ENCODE measurements at regions not wholly inside any gene's neighbourhood (a gene's known extent, or its start where the extent isn't known, plus 50 kb on each side); places are given as distances from the start of the nearest gene placed in this dataset.

GRCh38 chr6:170158296-170159021 is 132.4 kb downstream of the DLL1 start:
- no peak overlapping the region for H3K27ac ChIP-seq (ENCODE audit: insufficient read depth in 1 of 2, low read depth in 1 of 2, low read length in 2 of 2, poor library complexity in 1 of 2, severe bottlenecking in 2 of 2)
- ChIA-PET CTCF (no interaction called here), POLR2A (no interaction called here)
- H3K4me3 ChIP-seq (ENCODE audit: control insufficient read depth in 1 of 7, extremely low read depth in 1 of 7, insufficient read depth in 4 of 7, low read depth in 2 of 7, low read length in 6 of 7), result no peak overlapping the region
- H3K27me3 ChIP-seq (replicated peaks in 2 of 5; ENCODE audit: control insufficient read depth in 4 of 5, insufficient read depth in 5 of 5, low read length in 4 of 5), result no peaks in the 10 kb centered on the region
- DNase-seq, result no peak
- no peaks in the 10 kb centered on the region for H3K36me3 ChIP-seq (ENCODE audit: control insufficient read depth in 4 of 4, insufficient read depth in 4 of 4, low read length in 3 of 4)
- no peaks in the 10 kb centered on the region for H3K9me3 ChIP-seq (ENCODE audit: control extremely low read depth in 1 of 5, control insufficient read depth in 4 of 5, insufficient read depth in 2 of 5, low read depth in 1 of 5, low read length in 4 of 5)
- WGBS (ENCODE audit: insufficient coverage), result 98% methylated on average over 27 of the region's 29 CpGs
- H3K4me1 ChIP-seq (ENCODE audit: control extremely low read depth in 1 of 4, control insufficient read depth in 4 of 4, insufficient read depth in 4 of 4, low read length in 3 of 4), result peaks cover 0 to 16% (median 2%) of the 10 kb centered on the region in 4 experiments

GRCh38 chr6:170157567-170158218 is 133.2 kb downstream of the DLL1 start:
- Histone ChIP-seq H3K27me3 (replicated peaks in 2 of 5; ENCODE audit: control insufficient read depth in 4 of 5, insufficient read depth in 5 of 5, low read length in 4 of 5) (peaks cover 0 to 2% (median 0%) of the 10 kb centered on the region in 5 experiments), H3K27ac (ENCODE audit: insufficient read depth in 1 of 2, low read depth in 1 of 2, low read length in 2 of 2, poor library complexity in 1 of 2, severe bottlenecking in 2 of 2) (no peak overlapping the region), H3K9me3 (ENCODE audit: control extremely low read depth in 1 of 5, control insufficient read depth in 4 of 5, insufficient read depth in 2 of 5, low read depth in 1 of 5, low read length in 4 of 5) (no peaks in the 10 kb centered on the region), H3K4me3 (ENCODE audit: control insufficient read depth in 1 of 7, extremely low read depth in 1 of 7, insufficient read depth in 4 of 7, low read depth in 2 of 7, low read length in 6 of 7) (no peak overlapping the region), H3K36me3 (ENCODE audit: control insufficient read depth in 4 of 4, insufficient read depth in 4 of 4, low read length in 3 of 4) (no peaks in the 10 kb centered on the region), H3K4me1 (ENCODE audit: control extremely low read depth in 1 of 4, control insufficient read depth in 4 of 4, insufficient read depth in 4 of 4, low read length in 3 of 4) (peaks cover 0 to 18% (median 10%) of the 10 kb centered on the region in 4 experiments)
- CTCF ChIA-PET, result no interaction called here
- DNase-seq, result no peak
- POLR2A ChIA-PET, result no interaction called here
- 99% methylated on average over 28 of the region's 28 CpGs for WGBS (ENCODE audit: insufficient coverage)

GRCh38 chr6:170156448-170157375 is 134.2 kb downstream of the DLL1 start:
- H3K4me3 ChIP-seq (ENCODE audit: control insufficient read depth in 1 of 7, extremely low read depth in 1 of 7, insufficient read depth in 4 of 7, low read depth in 2 of 7, low read length in 6 of 7), result no peak overlapping the region
- CTCF ChIA-PET, result no interaction called here
- H3K4me1 ChIP-seq (ENCODE audit: control extremely low read depth in 1 of 4, control insufficient read depth in 4 of 4, insufficient read depth in 4 of 4, low read length in 3 of 4), result peaks cover 0 to 20% (median 19%) of the 10 kb centered on the region in 4 experiments
- H3K9me3 ChIP-seq (ENCODE audit: control extremely low read depth in 1 of 5, control insufficient read depth in 4 of 5, insufficient read depth in 2 of 5, low read depth in 1 of 5, low read length in 4 of 5), result no peaks in the 10 kb centered on the region
- DNase-seq, result no peak
- no peaks in the 10 kb centered on the region for H3K36me3 ChIP-seq (ENCODE audit: control insufficient read depth in 4 of 4, insufficient read depth in 4 of 4, low read length in 3 of 4)
- H3K27me3 ChIP-seq (replicated peaks in 2 of 5; ENCODE audit: control insufficient read depth in 4 of 5, insufficient read depth in 5 of 5, low read length in 4 of 5), result peaks cover 0 to 11% (median 5%) of the 10 kb centered on the region in 5 experiments
- no peak overlapping the region for H3K27ac ChIP-seq (ENCODE audit: insufficient read depth in 1 of 2, low read depth in 1 of 2, low read length in 2 of 2, poor library complexity in 1 of 2, severe bottlenecking in 2 of 2)
- POLR2A ChIA-PET, result no interaction called here
- WGBS (ENCODE audit: insufficient coverage), result 96% methylated on average over 32 of the region's 34 CpGs

GRCh38 chr6:170155464-170156196 is 135.2 kb downstream of the DLL1 start:
- H3K27ac ChIP-seq (ENCODE audit: insufficient read depth in 1 of 2, low read depth in 1 of 2, low read length in 2 of 2, poor library complexity in 1 of 2, severe bottlenecking in 2 of 2), result no peak overlapping the region
- no peaks in the 10 kb centered on the region for H3K9me3 ChIP-seq (ENCODE audit: control extremely low read depth in 1 of 5, control insufficient read depth in 4 of 5, insufficient read depth in 2 of 5, low read depth in 1 of 5, low read length in 4 of 5)
- WGBS (ENCODE audit: insufficient coverage), result 96% methylated on average over 23 of the region's 25 CpGs
- H3K36me3 ChIP-seq (ENCODE audit: control insufficient read depth in 4 of 4, insufficient read depth in 4 of 4, low read length in 3 of 4), result no peaks in the 10 kb centered on the region
- peaks cover 0 to 26% (median 21%) of the 10 kb centered on the region in 4 experiments for H3K4me1 ChIP-seq (ENCODE audit: control extremely low read depth in 1 of 4, control insufficient read depth in 4 of 4, insufficient read depth in 4 of 4, low read length in 3 of 4)
- no peak overlapping the region for H3K4me3 ChIP-seq (ENCODE audit: control insufficient read depth in 1 of 7, extremely low read depth in 1 of 7, insufficient read depth in 4 of 7, low read depth in 2 of 7, low read length in 6 of 7)
- H3K27me3 ChIP-seq (replicated peaks in 2 of 5; ENCODE audit: control insufficient read depth in 4 of 5, insufficient read depth in 5 of 5, low read length in 4 of 5), result peaks cover 0 to 19% (median 5%) of the 10 kb centered on the region in 5 experiments
- POLR2A ChIA-PET, result no interaction called here
- CTCF ChIA-PET, result no interaction called here
- DNase-seq, result no peak

- ChIA-PET CTCF (interaction anchor here (0.8 to 1.2 kb wide), 2 partner anchors 139 to 375 kb away, joined by 3 to 4 read pairs; no protein-coding TSS in a partner anchor), POLR2A (no interaction called here)
- H3K4me1 ChIP-seq (ENCODE audit: control extremely low read depth in 1 of 4, control insufficient read depth in 4 of 4, insufficient read depth in 4 of 4, low read length in 3 of 4), result peaks cover 0 to 36% (median 30%) of the 10 kb centered on the region in 4 experiments
- no peak overlapping the region for H3K27ac ChIP-seq (ENCODE audit: insufficient read depth in 1 of 2, low read depth in 1 of 2, low read length in 2 of 2, poor library complexity in 1 of 2, severe bottlenecking in 2 of 2)
- H3K9me3 ChIP-seq (ENCODE audit: control extremely low read depth in 1 of 5, control insufficient read depth in 4 of 5, insufficient read depth in 2 of 5, low read depth in 1 of 5, low read length in 4 of 5), result no peaks in the 10 kb centered on the region
- H3K27me3 ChIP-seq (replicated peaks in 2 of 5; ENCODE audit: control insufficient read depth in 4 of 5, insufficient read depth in 5 of 5, low read length in 4 of 5), result peaks cover 0 to 19% (median 5%) of the 10 kb centered on the region in 5 experiments
- WGBS (ENCODE audit: insufficient coverage), result 91% methylated on average over 21 of the region's 29 CpGs
- no peak for DNase-seq
- no peaks in the 10 kb centered on the region for H3K36me3 ChIP-seq (ENCODE audit: control insufficient read depth in 4 of 4, insufficient read depth in 4 of 4, low read length in 3 of 4)
- H3K4me3 ChIP-seq (ENCODE audit: control insufficient read depth in 1 of 7, extremely low read depth in 1 of 7, insufficient read depth in 4 of 7, low read depth in 2 of 7, low read length in 6 of 7), result no peak overlapping the region
Measured at GRCh38 chr6:170153436-170154319, 137.2 kb downstream of the DLL1 start.

GRCh38 chr6:170152989-170153388 is 137.9 kb downstream of the DLL1 start:
- Histone ChIP-seq H3K4me1 (ENCODE audit: control extremely low read depth in 1 of 4, control insufficient read depth in 4 of 4, insufficient read depth in 4 of 4, low read length in 3 of 4) (peaks cover 0 to 43% (median 37%) of the 10 kb centered on the region in 4 experiments), H3K27ac (ENCODE audit: insufficient read depth in 1 of 2, low read depth in 1 of 2, low read length in 2 of 2, poor library complexity in 1 of 2, severe bottlenecking in 2 of 2) (no peak overlapping the region), H3K27me3 (replicated peaks in 2 of 5; ENCODE audit: control insufficient read depth in 4 of 5, insufficient read depth in 5 of 5, low read length in 4 of 5) (peaks cover 0 to 19% (median 5%) of the 10 kb centered on the region in 5 experiments), H3K4me3 (ENCODE audit: control insufficient read depth in 1 of 7, extremely low read depth in 1 of 7, insufficient read depth in 4 of 7, low read depth in 2 of 7, low read length in 6 of 7) (peak overlapping the region in 1 of 7 experiments; percentile 29), H3K36me3 (ENCODE audit: control insufficient read depth in 4 of 4, insufficient read depth in 4 of 4, low read length in 3 of 4) (no peaks in the 10 kb centered on the region), H3K9me3 (ENCODE audit: control extremely low read depth in 1 of 5, control insufficient read depth in 4 of 5, insufficient read depth in 2 of 5, low read depth in 1 of 5, low read length in 4 of 5) (no peaks in the 10 kb centered on the region)
- DNase-seq, result peak; percentile 36 to 83 (median 81)
- POLR2A ChIA-PET, result no interaction called here
- no CpG with 5 or more reads among the region's 13 CpGs for WGBS (ENCODE audit: insufficient coverage)
- CTCF ChIA-PET, result interaction anchor here (0.8 to 1.2 kb wide), 2 partner anchors 140 to 376 kb away, joined by 3 to 4 read pairs; no protein-coding TSS in a partner anchor
